Astrocyte of the spinal cord (primary cell): ENCODE measurements at regions not wholly inside any gene's neighbourhood (a gene's known extent, or its start where the extent isn't known, plus 50 kb on each side); places are given as distances from the start of the nearest gene placed in this dataset.

Experiments used
- DNase-seq: peaks from one replicate; pipeline ENCODE4 v3.0.0; 2011; ENCODE audit warnings: low read depth, low spot score
- H3K4me3 ChIP-seq: 2 replicates; pipeline ENCODE4 v1.5.1; 2011; ENCODE audit warnings: low read depth, mild to moderate bottlenecking, low read length, moderate library complexity
- in situ Hi-C: cut with HindIII; loops from 2 replicates; pipeline ENCODE4 v1.10.0; 2017; ENCODE audit warnings: low sequenced_read_pairs
- TF ChIP-seq, protein P1 (sequence below): IDR thresholded peaks from 2 replicates; pipeline ENCODE4 v1.5.1; 2012; ENCODE audit warnings: low read depth, mild to moderate bottlenecking, low read length, inconsistent platforms

DNA sequence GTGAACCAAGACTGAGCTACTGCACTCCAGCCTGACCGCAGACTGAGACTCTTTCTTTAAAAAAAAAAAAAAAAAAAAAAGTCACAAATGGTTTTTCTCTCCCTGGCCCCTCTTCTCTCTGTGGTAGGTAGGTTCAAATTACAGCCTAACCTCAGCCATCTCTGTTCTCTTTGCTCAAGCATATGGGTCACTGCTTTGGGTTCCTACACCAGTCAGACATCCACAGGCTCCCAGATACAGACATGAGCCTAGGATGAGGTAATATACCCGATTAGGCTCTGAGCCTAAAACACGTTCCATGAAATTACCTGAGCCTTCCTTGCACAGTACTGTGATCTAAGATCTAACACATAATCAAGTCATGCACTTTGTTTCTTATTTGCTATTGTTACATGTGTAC, 90.5 kb upstream of the JAK1 start:
- in situ Hi-C loops: no loop called here
- H3K4me3 ChIP-seq: no peak overlapping the region
- DNase-seq: no peak
- TF ChIP-seq, protein P1, sequence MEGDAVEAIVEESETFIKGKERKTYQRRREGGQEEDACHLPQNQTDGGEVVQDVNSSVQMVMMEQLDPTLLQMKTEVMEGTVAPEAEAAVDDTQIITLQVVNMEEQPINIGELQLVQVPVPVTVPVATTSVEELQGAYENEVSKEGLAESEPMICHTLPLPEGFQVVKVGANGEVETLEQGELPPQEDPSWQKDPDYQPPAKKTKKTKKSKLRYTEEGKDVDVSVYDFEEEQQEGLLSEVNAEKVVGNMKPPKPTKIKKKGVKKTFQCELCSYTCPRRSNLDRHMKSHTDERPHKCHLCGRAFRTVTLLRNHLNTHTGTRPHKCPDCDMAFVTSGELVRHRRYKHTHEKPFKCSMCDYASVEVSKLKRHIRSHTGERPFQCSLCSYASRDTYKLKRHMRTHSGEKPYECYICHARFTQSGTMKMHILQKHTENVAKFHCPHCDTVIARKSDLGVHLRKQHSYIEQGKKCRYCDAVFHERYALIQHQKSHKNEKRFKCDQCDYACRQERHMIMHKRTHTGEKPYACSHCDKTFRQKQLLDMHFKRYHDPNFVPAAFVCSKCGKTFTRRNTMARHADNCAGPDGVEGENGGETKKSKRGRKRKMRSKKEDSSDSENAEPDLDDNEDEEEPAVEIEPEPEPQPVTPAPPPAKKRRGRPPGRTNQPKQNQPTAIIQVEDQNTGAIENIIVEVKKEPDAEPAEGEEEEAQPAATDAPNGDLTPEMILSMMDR: no peak

DNA sequence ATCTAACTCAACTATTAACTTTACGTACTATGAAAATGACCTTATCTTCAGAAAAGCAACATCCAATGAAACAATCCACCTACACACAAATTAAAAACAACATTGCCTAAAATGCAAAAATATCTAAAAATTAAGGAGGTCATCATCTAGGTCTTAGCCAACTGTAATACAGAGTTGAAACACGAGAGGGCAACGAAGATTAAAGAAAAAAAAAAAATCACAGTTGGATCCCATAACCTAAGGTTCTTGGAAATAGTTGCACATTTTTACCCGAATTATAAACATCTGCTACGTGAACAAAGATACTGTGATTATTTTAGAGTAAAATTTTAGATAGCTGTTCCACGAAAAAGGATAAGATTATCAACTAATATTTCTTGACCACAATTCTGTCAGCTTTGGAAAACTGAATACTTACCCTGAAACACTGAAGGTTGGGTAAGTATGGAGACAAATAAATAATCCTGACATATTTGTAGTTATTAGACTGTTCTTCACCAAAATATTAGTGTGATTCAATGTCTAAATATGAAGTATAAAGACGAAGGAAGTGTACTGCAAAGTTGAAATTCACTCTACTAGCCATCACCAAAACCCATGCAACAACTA, 88.0 kb upstream of the AK4 start:
- peak; percentile 57 for DNase-seq
- TF ChIP-seq, protein P1: peak; percentile 58
- H3K4me3 ChIP-seq: no peak overlapping the region
- in situ Hi-C loops: no loop called here

DNA sequence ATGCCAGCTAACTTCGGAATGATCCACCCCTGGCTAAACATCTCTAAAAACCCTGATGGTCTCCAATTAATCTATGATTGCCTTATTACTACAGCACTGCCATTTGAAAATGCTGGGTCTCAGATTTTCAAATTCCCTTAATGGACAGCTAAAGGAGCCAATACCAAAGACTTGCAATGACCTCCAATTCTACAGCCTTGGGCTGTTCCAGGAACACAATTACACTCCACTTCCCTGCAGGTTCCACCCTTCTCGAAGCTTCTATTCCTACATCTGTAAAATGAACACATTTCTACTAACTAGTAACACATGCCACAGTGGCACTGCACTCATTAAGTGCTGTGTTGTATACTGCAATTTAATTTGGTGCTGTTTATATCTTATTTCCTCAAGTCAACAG, 85.7 kb upstream of the AK4 start:
- no peak overlapping the region for H3K4me3 ChIP-seq
- DNase-seq: no peak
- TF ChIP-seq, protein P1: no peak
- in situ Hi-C loops: no loop called here

DNA sequence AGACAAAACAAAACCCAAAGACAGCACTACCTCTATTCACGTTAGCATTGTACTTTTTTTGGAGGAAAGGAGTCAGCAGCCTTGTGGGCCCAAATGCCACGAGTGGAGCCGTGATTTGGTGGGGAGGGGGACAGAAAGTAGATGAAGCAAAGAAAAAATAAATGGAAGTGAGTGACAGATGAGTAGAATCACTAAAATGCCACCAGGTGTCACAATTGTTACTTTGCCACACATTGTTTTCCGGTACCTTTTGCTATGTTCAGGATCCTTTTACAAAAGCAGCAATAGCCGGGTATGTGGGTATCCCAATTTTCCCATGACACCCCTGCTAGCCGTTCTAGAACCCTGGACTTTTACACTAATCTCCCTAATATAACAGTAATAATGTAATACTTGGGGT, 85.0 kb upstream of the AK4 start:
- no peak overlapping the region for H3K4me3 ChIP-seq
- no peak for DNase-seq
- TF ChIP-seq, protein P1: no peak
- in situ Hi-C loops: no loop called here

DNA sequence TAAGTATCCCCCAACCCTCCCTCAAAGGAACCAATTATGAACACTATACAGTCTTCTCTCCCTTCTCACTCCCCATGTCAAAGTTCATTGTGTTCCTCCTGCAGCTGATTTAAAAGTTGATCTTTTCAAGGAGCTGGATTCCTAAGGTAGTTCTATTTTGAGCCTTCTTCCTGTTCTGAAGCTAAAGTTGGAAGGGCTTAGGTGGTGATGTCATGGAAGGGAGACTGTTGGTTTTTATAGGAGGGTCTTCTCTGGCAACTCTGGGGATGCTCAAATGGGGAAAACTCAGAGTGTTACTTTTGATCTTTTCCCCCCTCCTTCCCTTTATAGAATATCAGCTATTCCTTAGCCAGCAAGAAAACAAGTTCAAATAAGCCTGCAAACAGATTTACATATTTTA, 83.0 kb upstream of the AK4 start:
- in situ Hi-C loops: no loop called here
- no peak overlapping the region for H3K4me3 ChIP-seq
- TF ChIP-seq, protein P1: no peak
- DNase-seq: no peak

DNA sequence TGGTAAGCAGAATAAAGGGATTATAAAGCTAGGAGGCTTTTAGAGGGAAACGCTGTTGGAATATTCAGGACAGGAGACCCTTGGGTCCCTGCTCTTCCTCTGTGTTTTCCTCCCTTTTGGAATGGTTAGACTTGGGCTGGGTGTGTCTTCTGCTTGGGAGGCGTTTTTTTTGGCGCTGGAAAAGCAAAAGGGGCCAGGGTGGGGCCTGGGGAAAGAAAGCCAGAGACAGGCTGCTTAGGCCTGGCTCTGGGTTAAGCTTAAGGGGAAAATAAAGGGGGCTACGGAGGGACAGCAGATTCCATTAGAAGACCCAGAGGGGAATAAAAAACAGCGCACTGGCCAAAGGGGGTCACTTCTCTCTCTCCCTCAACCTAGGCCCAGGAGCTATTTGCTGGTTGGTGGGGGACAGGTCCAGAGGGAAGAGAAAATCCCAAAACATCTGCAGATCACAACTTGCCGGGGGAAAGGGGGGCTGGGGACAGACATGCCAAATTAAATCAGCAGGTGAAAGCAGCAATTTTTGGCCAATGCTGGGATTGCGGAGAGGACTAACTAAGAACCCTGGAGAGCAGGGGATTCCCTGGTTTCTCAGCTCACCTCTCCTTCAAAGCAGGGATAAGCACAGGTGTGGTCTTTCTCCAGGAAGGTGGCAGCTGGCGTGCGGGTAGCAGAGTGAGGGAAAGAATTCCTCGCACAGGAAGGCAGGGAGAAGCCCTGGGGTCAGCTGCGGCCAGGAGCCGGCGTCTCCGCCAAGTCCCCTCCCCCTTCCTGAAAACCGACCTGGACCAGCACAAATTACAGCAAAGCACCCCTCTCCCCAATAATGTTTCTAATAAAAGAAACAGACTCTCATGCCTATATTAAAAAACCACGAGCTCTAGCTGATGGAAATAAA, 82.2 kb upstream of the AK4 start:
- TF ChIP-seq, protein P1: no peak
- in situ Hi-C loops: no loop called here
- DNase-seq: no peak
- peak overlapping the region; percentile 73 for H3K4me3 ChIP-seq
